ENCODE measurements at regions not wholly inside any gene's neighbourhood (a gene's known extent, or its start where the extent isn't known, plus 50 kb on each side); places are given as distances from the start of the nearest gene placed in this dataset.

- DNase-seq (ENCODE audit: low spot score in 2 of 2), result no peak
- intact Hi-C loops (cut with DNase I; ENCODE audit: low total_unique reads), result no loop called here
- no peak for TF ChIP-seq POLR2A (IDR thresholded peaks at IDR 0.05)
- no peak for TF ChIP-seq CTCF (IDR thresholded peaks at IDR 0.05)
- H3K4me3 ChIP-seq (ENCODE audit: low read depth, poor library complexity, severe bottlenecking), result no peak overlapping the region
- WGBS, 2 donors, result 88 to 96% methylated on average over 10 to 12 of the region's 12 CpGs
Observed at GRCh38 chr15:29405564-29405963, 135.9 kb upstream of the NSMCE3 start.

- DNase-seq (ENCODE audit: low spot score in 2 of 2), result no peak
- H3K4me3 ChIP-seq (ENCODE audit: low read depth, poor library complexity, severe bottlenecking), result no peak overlapping the region
- TF ChIP-seq CTCF (IDR thresholded peaks at IDR 0.05), result no peak
- TF ChIP-seq POLR2A (IDR thresholded peaks at IDR 0.05), result no peak
- intact Hi-C loops (cut with DNase I; ENCODE audit: low total_unique reads), result no loop called here
- WGBS, 2 donors, result 48 to 63% methylated on average over 8 of the region's 8 CpGs
Observed at GRCh38 chr15:29403772-29404171, 134.2 kb upstream of the NSMCE3 start.

DNA sequence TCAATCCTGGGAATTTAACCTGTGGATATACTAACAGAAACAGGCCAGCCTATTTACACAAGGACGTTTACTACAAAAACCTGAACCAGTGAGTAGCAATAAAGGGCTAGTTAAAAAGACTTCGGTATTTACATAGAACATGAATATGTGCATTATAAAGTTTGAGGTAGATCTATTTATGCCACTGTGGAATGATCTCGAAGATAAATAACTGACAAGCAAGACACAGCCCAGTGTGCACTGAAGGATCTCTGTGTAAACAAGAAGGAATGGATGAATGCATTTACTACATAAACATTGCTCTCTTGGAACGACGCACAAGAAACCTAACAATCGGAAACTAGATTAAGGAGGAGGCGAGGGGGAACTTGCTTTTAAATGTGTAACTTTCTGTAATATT, 132.0 kb upstream of the NSMCE3 start:
- WGBS, 2 donors, result 70 to 74% methylated on average over 7 of the region's 7 CpGs
- no peak for DNase-seq (ENCODE audit: low spot score in 2 of 2)
- TF ChIP-seq CTCF (IDR thresholded peaks at IDR 0.05) (no peak), POLR2A (IDR thresholded peaks at IDR 0.05) (no peak)

GRCh38 chr15:29400701-29401100, 131.1 kb upstream of the NSMCE3 start:
- 56 to 60% methylated on average over 8 of the region's 8 CpGs for WGBS, 2 donors
- no peak overlapping the region for H3K4me3 ChIP-seq (ENCODE audit: low read depth, poor library complexity, severe bottlenecking)
- intact Hi-C loops (cut with DNase I; ENCODE audit: low total_unique reads), result no loop called here
- DNase-seq (ENCODE audit: low spot score in 2 of 2), result no peak
- TF ChIP-seq POLR2A (IDR thresholded peaks at IDR 0.05), result no peak
- no peak for TF ChIP-seq CTCF (IDR thresholded peaks at IDR 0.05)

More for the DNA sequence above, 132.0 kb upstream of the NSMCE3 start:
- intact Hi-C loops (cut with DNase I; ENCODE audit: low total_unique reads), result no loop called here
- H3K4me3 ChIP-seq (ENCODE audit: low read depth, poor library complexity, severe bottlenecking), result no peak overlapping the region

- DNase-seq (ENCODE audit: low spot score in 2 of 2), result no peak
- no peak overlapping the region for H3K4me3 ChIP-seq (ENCODE audit: low read depth, poor library complexity, severe bottlenecking)
- WGBS, 2 donors, result 65 to 70% methylated on average over 1 of the region's 1 CpG
- TF ChIP-seq CTCF (IDR thresholded peaks at IDR 0.05), result no peak
- no peak for TF ChIP-seq POLR2A (IDR thresholded peaks at IDR 0.05)
- intact Hi-C loops (cut with DNase I; ENCODE audit: low total_unique reads), result no loop called here
Observed at GRCh38 chr15:29398907-29399306, 129.3 kb upstream of the NSMCE3 start.

DNA sequence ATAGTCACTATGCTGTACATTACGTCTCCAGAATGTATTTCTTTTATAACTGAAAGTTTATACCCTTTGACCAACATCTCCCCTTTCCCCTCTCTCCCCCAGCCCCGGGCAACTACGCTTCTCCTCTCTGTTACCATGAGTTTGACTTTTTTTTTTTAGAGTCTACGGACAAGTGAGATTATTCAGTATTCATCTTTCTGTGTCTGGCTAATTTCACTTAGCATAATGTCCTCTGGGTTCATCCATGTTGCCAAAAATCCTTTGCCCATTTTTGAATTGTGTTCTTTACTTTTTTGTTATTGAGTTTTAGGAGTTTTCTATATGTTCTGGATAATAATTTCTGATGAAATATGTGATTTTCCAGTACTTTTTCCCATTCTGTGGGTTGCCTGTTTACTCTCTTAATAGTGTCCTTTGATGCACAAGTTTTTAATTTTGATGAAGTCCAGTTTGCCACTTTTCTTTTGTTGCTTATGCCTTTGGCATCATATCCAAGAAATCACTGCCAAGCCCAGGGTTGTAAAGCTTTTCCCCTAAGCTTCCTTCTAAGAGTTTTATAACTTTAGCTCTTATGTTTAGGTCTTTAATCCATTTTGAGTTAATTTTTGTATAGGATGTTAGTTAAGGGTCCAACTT, 126.7 kb upstream of the NSMCE3 start:
- DNase-seq (ENCODE audit: low spot score in 2 of 2), result no peak
- intact Hi-C loops (cut with DNase I; ENCODE audit: low total_unique reads), result no loop called here
- WGBS, 2 donors, result 83 to 84% methylated on average over 4 of the region's 4 CpGs
- no peak for TF ChIP-seq CTCF (IDR thresholded peaks at IDR 0.05)
- TF ChIP-seq POLR2A (IDR thresholded peaks at IDR 0.05), result no peak
- no peak overlapping the region for H3K4me3 ChIP-seq (ENCODE audit: low read depth, poor library complexity, severe bottlenecking)
